Mucosa of descending colon (tissue), 3 donors: ENCODE measurements at regions not wholly inside any gene's neighbourhood (a gene's known extent, or its start where the extent isn't known, plus 50 kb on each side); places are given as distances from the start of the nearest gene placed in this dataset.

Source experiments
- ATAC-seq: fragments of 200-7000 bp; cut with Tn5 transposase; one replicate; pipeline ENCODE4 v1.9.1; 2020; ENCODE audit warnings: mild to moderate bottlenecking, moderate library complexity
- DNase-seq, 3 donors: peaks; one replicate each; pipeline ENCODE4 v3.0.0-alpha.2; 2020
- H3K36me3 ChIP-seq: fragments of 200-600 bp; one replicate; pipeline ENCODE4 v1.8.0; 2021; ENCODE audit warnings: low read depth, mild to moderate bottlenecking
- H3K4me1 ChIP-seq: fragments of 200-600 bp; one replicate; pipeline ENCODE4 v1.8.0; 2021; ENCODE audit warnings: low read depth, mild to moderate bottlenecking
- H3K4me3 ChIP-seq: fragments of 200-600 bp; one replicate; pipeline ENCODE4 v1.8.0; 2021; ENCODE audit warnings: mild to moderate bottlenecking
- H3K9me3 ChIP-seq: fragments of 200-600 bp; one replicate; pipeline ENCODE4 v1.8.0; 2021; ENCODE audit warnings: mild to moderate bottlenecking
- intact Hi-C, 2 donors: fragments of 100-400 bp; cut with DNase I in 1 of 2; cut with micrococcal nuclease in 1 of 2; formaldehyde crosslinking; loops; one replicate each; pipeline versions ENCODE4 v1.11.0 to v1.11.1; 2022; cut with DNase I, micrococcal nuclease
- TF ChIP-seq, protein P1 (sequence below): fragments of 200-600 bp; IDR thresholded peaks from one replicate; pipeline ENCODE4 v1.8.0; 2022; ENCODE audit warnings: antibody characterized with exemption, mild to moderate bottlenecking
- donor health status: DM: no; HTN: no; CAD: no; lungs with moderate emphysema.
- donor health status: DM: no; HTN: no; CAD: no.
- donor health status: DM: no; HTN: yes; CAD: no.

DNA sequence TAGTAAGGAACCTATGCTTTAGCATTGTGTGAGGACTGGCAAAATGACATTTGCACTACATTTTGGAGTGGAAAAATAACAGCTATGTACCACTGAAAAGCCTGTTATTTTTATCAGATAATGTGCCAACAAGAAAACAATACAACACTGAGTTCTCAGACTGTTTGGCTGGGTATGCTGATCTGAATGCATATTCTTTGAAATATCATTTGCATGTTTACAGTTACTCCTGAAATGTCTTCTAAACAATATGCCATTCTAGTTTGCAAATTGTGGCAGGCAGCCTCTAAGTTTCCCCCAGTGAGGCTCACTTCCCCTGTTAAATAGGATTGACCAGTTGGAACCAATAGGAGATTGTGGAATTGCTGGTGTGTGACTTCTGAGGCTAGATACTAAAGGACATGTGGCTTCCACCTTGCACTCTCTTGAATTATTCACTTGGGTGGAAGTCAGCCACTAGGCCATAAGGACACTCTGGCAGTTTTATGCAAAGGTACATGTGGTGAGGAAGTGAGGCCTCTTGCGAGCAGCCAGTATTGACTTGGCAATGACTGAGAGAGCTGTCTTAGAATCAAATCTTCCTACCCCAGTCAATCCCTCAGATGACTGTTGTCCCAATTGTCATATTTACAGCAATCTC lies 250.4 kb upstream of the PCSK5 start:
- intact Hi-C loops: no loop called here
- H3K9me3 ChIP-seq: no peaks in the 10 kb centered on the region
- no peak overlapping the region for H3K4me3 ChIP-seq
- H3K36me3 ChIP-seq: no peaks in the 10 kb centered on the region
- no peaks in the 10 kb centered on the region for H3K4me1 ChIP-seq
- DNase-seq: no peak
- ATAC-seq: no peak
- TF ChIP-seq, protein P1, sequence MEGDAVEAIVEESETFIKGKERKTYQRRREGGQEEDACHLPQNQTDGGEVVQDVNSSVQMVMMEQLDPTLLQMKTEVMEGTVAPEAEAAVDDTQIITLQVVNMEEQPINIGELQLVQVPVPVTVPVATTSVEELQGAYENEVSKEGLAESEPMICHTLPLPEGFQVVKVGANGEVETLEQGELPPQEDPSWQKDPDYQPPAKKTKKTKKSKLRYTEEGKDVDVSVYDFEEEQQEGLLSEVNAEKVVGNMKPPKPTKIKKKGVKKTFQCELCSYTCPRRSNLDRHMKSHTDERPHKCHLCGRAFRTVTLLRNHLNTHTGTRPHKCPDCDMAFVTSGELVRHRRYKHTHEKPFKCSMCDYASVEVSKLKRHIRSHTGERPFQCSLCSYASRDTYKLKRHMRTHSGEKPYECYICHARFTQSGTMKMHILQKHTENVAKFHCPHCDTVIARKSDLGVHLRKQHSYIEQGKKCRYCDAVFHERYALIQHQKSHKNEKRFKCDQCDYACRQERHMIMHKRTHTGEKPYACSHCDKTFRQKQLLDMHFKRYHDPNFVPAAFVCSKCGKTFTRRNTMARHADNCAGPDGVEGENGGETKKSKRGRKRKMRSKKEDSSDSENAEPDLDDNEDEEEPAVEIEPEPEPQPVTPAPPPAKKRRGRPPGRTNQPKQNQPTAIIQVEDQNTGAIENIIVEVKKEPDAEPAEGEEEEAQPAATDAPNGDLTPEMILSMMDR: no peak

DNA sequence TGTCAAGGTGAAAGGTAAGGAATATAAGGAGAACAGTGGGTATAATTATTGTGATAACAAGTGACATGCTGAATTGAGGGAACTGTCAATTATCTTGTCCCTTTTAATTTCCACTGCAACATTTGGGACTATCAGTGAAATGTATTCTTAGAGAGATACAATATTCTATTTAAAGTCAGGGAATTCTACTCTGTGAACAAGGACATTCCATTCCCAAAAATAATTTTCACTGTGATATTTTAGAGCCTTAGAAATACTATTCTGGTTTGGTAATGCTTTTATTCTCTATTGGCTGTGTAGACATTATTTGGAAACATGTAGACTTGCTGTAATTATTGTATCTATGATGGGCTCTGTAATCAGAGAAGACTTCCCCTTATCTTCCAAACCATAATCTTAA lies 248.0 kb upstream of the PCSK5 start:
- intact Hi-C loops: no loop called here
- no peak for ATAC-seq
- TF ChIP-seq, protein P1: no peak
- Histone ChIP-seq H3K9me3 (no peaks in the 10 kb centered on the region), H3K4me3 (no peak overlapping the region), H3K36me3 (no peaks in the 10 kb centered on the region), H3K4me1 (no peaks in the 10 kb centered on the region)
- no peak for DNase-seq

DNA sequence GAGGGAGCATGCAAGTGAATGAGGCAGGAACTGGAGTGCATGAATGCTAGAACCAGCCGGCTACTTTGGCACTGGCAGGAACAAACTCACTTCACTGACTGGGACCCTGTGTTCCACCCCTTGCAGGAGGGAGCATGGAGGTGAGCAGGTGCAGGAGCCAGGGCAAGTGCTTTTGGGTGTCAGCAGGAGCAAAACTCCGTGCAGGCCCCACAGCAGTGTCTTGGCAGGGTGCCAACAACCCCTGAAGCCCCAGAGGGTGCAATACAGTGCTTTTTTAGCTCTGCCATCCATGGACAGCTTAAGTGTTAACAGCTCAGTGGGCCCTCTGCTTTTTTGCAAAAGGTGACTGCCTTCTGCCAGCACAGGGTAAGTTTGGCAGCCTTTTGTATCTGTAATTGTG lies 245.8 kb upstream of the PCSK5 start:
- ATAC-seq (no peak), DNase-seq (no peak)
- TF ChIP-seq, protein P1: no peak
- Histone ChIP-seq H3K9me3 (no peaks in the 10 kb centered on the region), H3K4me1 (no peaks in the 10 kb centered on the region), H3K4me3 (no peak overlapping the region), H3K36me3 (no peaks in the 10 kb centered on the region)
- intact Hi-C loops: no loop called here

DNA sequence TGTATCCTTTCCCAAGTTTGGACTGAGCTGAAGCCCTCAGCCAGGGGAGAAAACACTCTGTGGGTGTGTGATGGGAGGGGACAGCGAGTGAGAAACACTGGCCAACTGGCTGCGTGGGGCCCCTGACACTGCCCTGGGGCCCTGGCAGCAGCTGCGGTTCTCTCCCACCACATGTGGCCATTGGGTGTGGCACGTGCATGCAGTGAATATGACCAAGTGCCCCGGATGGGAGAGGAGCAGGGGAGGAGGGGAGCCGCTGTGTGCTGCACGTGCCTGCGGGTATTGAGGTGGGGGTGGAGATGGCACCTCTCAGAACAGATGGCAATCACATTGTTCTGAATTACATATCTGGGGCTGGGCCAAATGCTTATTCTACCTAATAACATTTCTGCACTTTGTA lies 242.4 kb upstream of the PCSK5 start:
- intact Hi-C loops: no loop called here
- Histone ChIP-seq H3K9me3 (no peaks in the 10 kb centered on the region), H3K4me3 (no peak overlapping the region), H3K4me1 (no peaks in the 10 kb centered on the region), H3K36me3 (no peaks in the 10 kb centered on the region)
- ATAC-seq (no peak), DNase-seq (no peak)
- TF ChIP-seq, protein P1: no peak

DNA sequence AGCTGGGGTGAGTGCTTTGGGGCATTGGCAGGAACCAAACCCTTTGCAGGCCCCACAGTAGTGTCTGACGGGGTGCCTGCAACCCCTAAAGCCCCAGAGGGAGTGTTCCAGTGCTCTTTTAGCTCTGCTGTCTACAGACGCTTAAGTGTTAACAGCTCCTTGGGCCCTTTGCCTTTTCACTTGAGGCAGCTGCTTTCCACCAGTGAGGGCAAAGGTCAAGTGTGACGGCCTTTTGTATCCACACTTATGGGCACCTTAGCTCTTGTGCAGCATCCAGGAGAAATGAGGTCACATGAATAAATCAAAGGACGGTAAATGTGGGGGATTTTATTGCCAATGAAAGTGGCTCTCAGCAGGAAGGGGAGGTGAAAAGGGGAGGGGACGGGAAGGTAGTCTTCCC lies 241.4 kb upstream of the PCSK5 start:
- H3K4me3 ChIP-seq: no peak overlapping the region
- no peaks in the 10 kb centered on the region for H3K36me3 ChIP-seq
- H3K4me1 ChIP-seq: no peaks in the 10 kb centered on the region
- no peaks in the 10 kb centered on the region for H3K9me3 ChIP-seq
- TF ChIP-seq, protein P1: no peak
- intact Hi-C loops: no loop called here
- DNase-seq (no peak), ATAC-seq (no peak)

DNA sequence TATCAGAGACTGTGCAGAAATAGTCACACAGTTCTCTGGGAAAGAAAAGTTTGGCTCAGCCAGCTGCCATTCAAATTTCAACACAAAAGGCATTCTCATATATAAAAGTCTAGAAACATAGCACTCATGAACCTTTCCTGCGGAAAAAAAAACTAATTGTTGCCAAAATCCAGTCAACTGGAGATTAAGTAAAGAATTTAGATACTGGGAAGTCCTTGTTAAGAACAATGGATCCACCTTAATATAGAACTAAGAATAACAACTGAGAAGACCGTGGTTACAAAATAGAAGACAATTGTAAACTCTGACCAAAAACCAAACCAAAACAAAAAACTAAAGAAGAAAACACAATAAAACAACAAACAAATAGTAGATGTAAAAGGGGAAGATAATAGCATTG lies 238.8 kb upstream of the PCSK5 start:
- TF ChIP-seq, protein P1: no peak
- no peak for ATAC-seq
- Histone ChIP-seq H3K36me3 (no peaks in the 10 kb centered on the region), H3K9me3 (no peaks in the 10 kb centered on the region), H3K4me1 (no peaks in the 10 kb centered on the region), H3K4me3 (no peak overlapping the region)
- intact Hi-C loops: no loop called here
- DNase-seq: no peak
